HEK293 (cell line): ENCODE measurements at regions not wholly inside any gene's neighbourhood (a gene's known extent, or its start where the extent isn't known, plus 50 kb on each side); places are given as distances from the start of the nearest gene placed in this dataset.

Experiments
- CTCF ChIA-PET: fragments of 350-600 bp; formaldehyde crosslinking; extraction: SDS; loops from one replicate; lab custom pipeline; 2021; ENCODE audit warnings: antibody characterized with exemption; lab: Yijun Ruan, JAX
- POLR2A ChIA-PET: fragments of 300-600 bp; formaldehyde crosslinking; extraction: SDS; loops from one replicate; lab custom pipeline; 2020; ENCODE audit warnings: antibody characterized with exemption, inconsistent platforms; lab: Yijun Ruan, JAX
- H3K27ac ChIP-seq: fragments of 200-500 bp; sonication (Bioruptor generic); 2 replicates; pipeline ENCODE4 v1.5.1; 2014; ENCODE audit warnings: low read depth, low read length, control low read depth, inconsistent platforms; ENCODE audit errors: extremely low read depth
- H3K36me3 ChIP-seq, 2 experiments: fragments of 200-500 bp in 1 of 2; sonication (Bioruptor generic) in 1 of 2; 1 replicate in 1 of 2; 2 replicates in 1 of 2; pipeline ENCODE4 v1.5.1; 2014 to 2017; ENCODE audit warnings: inconsistent platforms in 2 of 2, low read length in 2 of 2; ENCODE audit not compliant: control insufficient read depth in 2 of 2, insufficient read depth in 1 of 2
- H3K4me1 ChIP-seq: fragments of 200-500 bp; sonication (Bioruptor generic); 2 replicates; pipeline ENCODE4 v1.5.1; 2014; ENCODE audit warnings: mild to moderate bottlenecking, low read length, inconsistent platforms; ENCODE audit not compliant: control insufficient read depth, insufficient read depth
- H3K4me3 ChIP-seq: 2 replicates; pipeline ENCODE4 v1.5.1; 2011; ENCODE audit warnings: low read depth, mild to moderate bottlenecking, control low read depth, low read length, moderate library complexity
- H3K9me3 ChIP-seq: fragments of 200-500 bp; sonication (Bioruptor generic); 2 replicates; pipeline ENCODE4 v1.5.1; 2014; ENCODE audit warnings: low read depth, low read length, inconsistent platforms; ENCODE audit not compliant: control insufficient read depth, insufficient read depth
- ATF2 ChIP-seq: fragments of 450-650 bp; formaldehyde crosslinking; IDR thresholded peaks from 2 replicates; pipeline ENCODE4 v1.5.1; 2016; ENCODE audit warnings: missing biosample characterization, missing genetic modification characterization, low read depth
- ELK4 ChIP-seq: IDR thresholded peaks from 2 replicates; pipeline ENCODE4 v1.6.1; 2011; ENCODE audit warnings: mild to moderate bottlenecking, low read depth, low read length, borderline replicate concordance
- FEZF1 ChIP-seq: fragments of 450-650 bp; formaldehyde crosslinking; IDR thresholded peaks from 2 replicates; pipeline ENCODE4 v1.5.1; 2016; ENCODE audit warnings: missing biosample characterization, missing genetic modification characterization
- GLIS2 ChIP-seq: fragments of 450-650 bp; formaldehyde crosslinking; IDR thresholded peaks from 2 replicates; pipeline ENCODE4 v1.5.1; 2016; ENCODE audit warnings: missing biosample characterization, missing genetic modification characterization
- IKZF3 ChIP-seq: fragments of 450-650 bp; IDR thresholded peaks from 2 replicates; pipeline ENCODE4 v1.5.0; 2018; ENCODE audit warnings: missing biosample characterization, mild to moderate bottlenecking, missing genetic modification characterization, moderate library complexity
- KLF16 ChIP-seq: fragments of 450-650 bp; formaldehyde crosslinking; IDR thresholded peaks from 2 replicates; pipeline ENCODE4 v1.5.1; 2017; ENCODE audit warnings: missing biosample characterization, missing genetic modification characterization
- KLF7 ChIP-seq: fragments of 450-650 bp; formaldehyde crosslinking; IDR thresholded peaks from 2 replicates; pipeline ENCODE4 v1.5.1; 2016; ENCODE audit warnings: missing biosample characterization, missing genetic modification characterization, borderline replicate concordance
- OVOL3 ChIP-seq: fragments of 450-650 bp; formaldehyde crosslinking; IDR thresholded peaks from 2 replicates; pipeline ENCODE4 v1.5.1; 2016; ENCODE audit warnings: missing biosample characterization, missing genetic modification characterization
- PBX3 ChIP-seq: sonication (generic); formaldehyde crosslinking; IDR thresholded peaks from 2 replicates; pipeline ENCODE4 v1.8.1; 2022; ENCODE audit warnings: mild to moderate bottlenecking, moderate library complexity, missing genetic modification reagents
- REST ChIP-seq: fragments of 450-650 bp; formaldehyde crosslinking; IDR thresholded peaks from 2 replicates; pipeline ENCODE4 v1.5.1; 2016; ENCODE audit warnings: missing biosample characterization, missing genetic modification characterization
- TCF7L2 ChIP-seq: IDR thresholded peaks from 2 replicates; pipeline ENCODE4 v1.6.1; 2011; ENCODE audit warnings: low read depth, mild to moderate bottlenecking, inconsistent platforms, low read length, moderate library complexity, borderline replicate concordance
- ZBTB48 ChIP-seq: fragments of 450-650 bp; formaldehyde crosslinking; IDR thresholded peaks from 2 replicates; pipeline ENCODE4 v1.5.1; 2016; ENCODE audit warnings: missing biosample characterization, missing genetic modification characterization
- ZNF140 ChIP-seq: fragments of 450-650 bp; formaldehyde crosslinking; IDR thresholded peaks from 2 replicates; pipeline ENCODE4 v1.5.1; 2016; ENCODE audit warnings: missing biosample characterization, missing genetic modification characterization
- ZNF211 ChIP-seq: fragments of 450-650 bp; formaldehyde crosslinking; IDR thresholded peaks from 2 replicates; pipeline ENCODE4 v1.5.1; 2016; ENCODE audit warnings: low read depth, missing biosample characterization, missing genetic modification characterization
- ZNF394 ChIP-seq: fragments of 450-650 bp; formaldehyde crosslinking; IDR thresholded peaks from 2 replicates; pipeline ENCODE4 v1.5.1; 2016; ENCODE audit warnings: missing biosample characterization, missing genetic modification characterization, mild to moderate bottlenecking, moderate library complexity, borderline replicate concordance
- ZNF423 ChIP-seq: fragments of 450-650 bp; formaldehyde crosslinking; IDR thresholded peaks from 2 replicates; pipeline ENCODE4 v1.5.1; 2016; ENCODE audit warnings: missing biosample characterization, missing genetic modification characterization
- ZNF426 ChIP-seq: fragments of 450-650 bp; formaldehyde crosslinking; IDR thresholded peaks from 2 replicates; pipeline ENCODE4 v1.5.1; 2017; ENCODE audit warnings: missing biosample characterization, missing genetic modification characterization, mild to moderate bottlenecking, inconsistent platforms, moderate library complexity
- ZNF433 ChIP-seq: fragments of 450-650 bp; formaldehyde crosslinking; IDR thresholded peaks from 2 replicates; pipeline ENCODE4 v1.5.1; 2016; ENCODE audit warnings: missing biosample characterization, missing genetic modification characterization, low read depth
- ZNF530 ChIP-seq: fragments of 450-650 bp; formaldehyde crosslinking; IDR thresholded peaks from 2 replicates; pipeline ENCODE4 v1.5.1; 2016; ENCODE audit warnings: low read depth, missing biosample characterization, missing genetic modification characterization
- ZNF548 ChIP-seq: fragments of 450-650 bp; formaldehyde crosslinking; IDR thresholded peaks from 2 replicates; pipeline ENCODE4 v1.5.1; 2016; ENCODE audit warnings: missing biosample characterization, missing genetic modification characterization
- ZNF585B ChIP-seq: fragments of 450-650 bp; formaldehyde crosslinking; IDR thresholded peaks from 2 replicates; pipeline ENCODE4 v1.5.1; 2016; ENCODE audit warnings: missing biosample characterization, missing genetic modification characterization
- ZNF692 ChIP-seq: fragments of 450-650 bp; formaldehyde crosslinking; IDR thresholded peaks from 2 replicates; pipeline ENCODE4 v1.5.1; 2016; ENCODE audit warnings: missing biosample characterization, missing genetic modification characterization
- ZNF76 ChIP-seq: fragments of 450-650 bp; formaldehyde crosslinking; IDR thresholded peaks from 2 replicates; pipeline ENCODE4; 2016; ENCODE audit warnings: low read depth, missing biosample characterization, missing genetic modification characterization, borderline replicate concordance

- TF ChIP-seq REST (tag by site-specific recombination) (no peak), ZNF433 (tag by site-specific recombination) (no peak), FEZF1 (tag by site-specific recombination) (no peak), ZNF211 (no peak), TCF7L2 (no peak), ZNF692 (tag by site-specific recombination) (no peak), ATF2 (no peak), ZNF548 (tag by site-specific recombination) (no peak)
- TF ChIP-seq, all 188 proteins: peak for 0
Measured at GRCh38 chr14:46036099-46036498, 615.5 kb downstream of the RPL10L start (continued).

GRCh38 chr14:46034305-46034704, 617.3 kb downstream of the RPL10L start:
- Histone ChIP-seq H3K4me3 (no peak overlapping the region), H3K4me1 (no peaks in the 10 kb centered on the region), H3K27ac (no peak overlapping the region), H3K9me3 (no peaks in the 10 kb centered on the region), H3K36me3 (no peaks in the 10 kb centered on the region)
- TF ChIP-seq IKZF3 (no peak), ZNF140 (tag by site-specific recombination) (no peak), ZNF423 (tag by site-specific recombination) (no peak), KLF16 (tag by site-specific recombination) (no peak), GLIS2 (no peak)
- CTCF ChIA-PET = no interaction called here
- POLR2A ChIA-PET = no interaction called here

GRCh38 chr14:46018846-46019420, 632.6 kb downstream of the RPL10L start:
- Histone ChIP-seq H3K9me3 (no peaks in the 10 kb centered on the region), H3K4me3 (no peak overlapping the region), H3K27ac (no peak overlapping the region), H3K36me3 (no peaks in the 10 kb centered on the region), H3K4me1 (no peaks in the 10 kb centered on the region)
- ChIA-PET CTCF (no interaction called here), POLR2A (no interaction called here)
- TF ChIP-seq ZNF426 (tag by site-specific recombination) (no peak), ZBTB48 (tag by site-specific recombination) (no peak), TCF7L2 (no peak), ZNF76 (tag by site-specific recombination) (no peak), KLF7 (tag by site-specific recombination) (no peak), ZNF585B (tag by site-specific recombination) (no peak), OVOL3 (tag by site-specific recombination) (no peak), PBX3 (CRISPR knock-in tag) (no peak), ELK4 (no peak), ZNF530 (no peak), ZNF394 (tag by site-specific recombination) (no peak)
